M059J (cell line): ENCODE measurements at regions not wholly inside any gene's neighbourhood (a gene's known extent, or its start where the extent isn't known, plus 50 kb on each side); places are given as distances from the start of the nearest gene placed in this dataset.

Experiments used
- DNase-seq: peaks from one replicate; pipeline ENCODE4 v3.0.0-alpha.2; 2012; ENCODE audit warnings: low read depth

GRCh38 chr11:76607431-76607830, 63.1 kb downstream of the LRRC32 start:
- no peak for DNase-seq

- DNase-seq: no peak
Measured at GRCh38 chr11:76605338-76606074, 65.0 kb downstream of the LRRC32 start.

DNA sequence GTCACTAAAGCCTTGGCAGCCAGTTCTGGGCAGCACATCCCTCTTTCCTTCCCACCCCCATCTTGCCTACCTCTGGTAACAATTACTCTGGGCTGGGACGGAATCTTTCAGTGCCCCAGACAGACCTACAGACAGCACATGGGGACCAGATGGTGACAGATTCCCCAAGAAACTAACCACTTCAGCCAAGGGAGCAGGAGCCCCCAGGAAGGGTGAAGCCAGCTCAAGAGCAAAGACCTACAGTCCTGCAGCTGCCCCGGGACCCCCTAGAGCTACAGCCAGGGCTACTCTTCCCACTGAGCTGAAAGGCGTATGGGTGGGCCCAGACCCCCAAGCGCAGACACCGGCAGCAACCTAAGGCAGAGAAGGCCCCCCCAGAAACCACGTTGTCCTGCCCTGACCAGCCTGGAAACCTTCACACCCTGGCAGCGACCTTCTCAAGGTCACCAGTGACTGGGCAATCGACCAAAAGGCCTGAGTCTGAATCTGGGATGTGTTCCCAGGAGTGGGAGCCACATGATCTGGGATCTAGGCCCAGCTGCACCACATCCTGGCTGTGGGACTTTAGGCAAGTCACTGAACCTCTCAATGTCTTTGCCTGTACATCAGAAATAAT, 65.8 kb downstream of the LRRC32 start:
- peak; percentile 80 for DNase-seq

DNA sequence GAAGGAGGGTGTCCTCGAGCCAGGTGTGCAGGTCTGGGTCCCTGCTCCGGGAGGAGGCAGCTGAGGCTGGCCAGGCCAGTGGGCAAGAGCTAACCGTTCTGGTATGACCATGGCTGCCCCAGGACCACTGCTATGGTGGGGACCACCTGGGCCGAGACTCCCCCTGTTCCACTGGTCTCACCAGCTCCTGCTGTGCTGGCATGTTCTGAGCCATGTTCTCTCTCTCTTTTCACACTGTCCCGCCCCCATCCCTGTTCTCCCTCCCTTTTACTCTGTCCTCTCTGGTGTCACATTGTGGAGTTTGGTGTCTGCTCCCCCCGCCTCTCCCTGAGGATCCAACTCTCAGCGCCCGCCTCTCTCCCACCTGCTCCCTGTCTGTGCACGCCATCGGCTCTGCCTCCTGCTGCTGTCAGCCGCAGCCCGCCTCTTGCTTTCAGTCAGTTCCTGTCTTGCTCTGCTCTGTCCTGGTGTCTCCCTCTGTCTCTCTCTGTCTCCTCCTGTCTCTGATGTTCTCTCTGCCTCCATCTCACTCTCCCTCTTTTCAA, 66.4 kb downstream of the LRRC32 start:
- DNase-seq: no peak

GRCh38 chr11:76603202-76603601, 67.3 kb downstream of the LRRC32 start:
- DNase-seq: no peak
